ENCODE measurements at regions not wholly inside any gene's neighbourhood (a gene's known extent, or its start where the extent isn't known, plus 50 kb on each side); places are given as distances from the start of the nearest gene placed in this dataset.

DNA sequence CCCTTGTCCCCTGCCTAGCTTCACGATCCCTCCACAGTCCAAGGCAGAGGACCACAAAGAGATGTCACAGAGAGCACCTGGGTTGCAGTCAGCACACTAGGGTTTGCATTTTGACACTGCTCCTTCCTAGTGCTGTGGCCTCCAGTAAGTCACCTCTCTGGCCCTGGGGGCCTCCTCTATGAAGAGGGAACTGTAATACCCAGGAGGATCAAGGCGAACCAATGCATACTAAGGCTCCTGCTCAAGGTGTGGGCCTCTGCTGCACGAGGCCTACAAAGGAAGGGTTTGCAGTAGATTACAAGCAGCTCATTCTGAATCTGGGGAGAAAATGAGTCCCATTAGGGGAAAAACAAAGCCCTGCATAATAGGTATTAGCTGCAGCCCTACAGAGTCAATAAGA, 72.3 kb upstream of the FZD7 start:
- Histone ChIP-seq H3K4me1 (peaks cover 13% of the 10 kb centered on the region), H3K27me3 (ENCODE audit: low read depth) (no peaks in the 10 kb centered on the region), H3K9me3 (no peaks in the 10 kb centered on the region), H3K4me3 (no peak overlapping the region), H3K36me3 (replicated peaks) (no peaks in the 10 kb centered on the region)
- in situ Hi-C loops (cut with MboI; ENCODE audit: low sequenced_read_pairs) = no loop called here
- DNase-seq (ENCODE audit: low spot score in 2 of 2) = no peak

DNA sequence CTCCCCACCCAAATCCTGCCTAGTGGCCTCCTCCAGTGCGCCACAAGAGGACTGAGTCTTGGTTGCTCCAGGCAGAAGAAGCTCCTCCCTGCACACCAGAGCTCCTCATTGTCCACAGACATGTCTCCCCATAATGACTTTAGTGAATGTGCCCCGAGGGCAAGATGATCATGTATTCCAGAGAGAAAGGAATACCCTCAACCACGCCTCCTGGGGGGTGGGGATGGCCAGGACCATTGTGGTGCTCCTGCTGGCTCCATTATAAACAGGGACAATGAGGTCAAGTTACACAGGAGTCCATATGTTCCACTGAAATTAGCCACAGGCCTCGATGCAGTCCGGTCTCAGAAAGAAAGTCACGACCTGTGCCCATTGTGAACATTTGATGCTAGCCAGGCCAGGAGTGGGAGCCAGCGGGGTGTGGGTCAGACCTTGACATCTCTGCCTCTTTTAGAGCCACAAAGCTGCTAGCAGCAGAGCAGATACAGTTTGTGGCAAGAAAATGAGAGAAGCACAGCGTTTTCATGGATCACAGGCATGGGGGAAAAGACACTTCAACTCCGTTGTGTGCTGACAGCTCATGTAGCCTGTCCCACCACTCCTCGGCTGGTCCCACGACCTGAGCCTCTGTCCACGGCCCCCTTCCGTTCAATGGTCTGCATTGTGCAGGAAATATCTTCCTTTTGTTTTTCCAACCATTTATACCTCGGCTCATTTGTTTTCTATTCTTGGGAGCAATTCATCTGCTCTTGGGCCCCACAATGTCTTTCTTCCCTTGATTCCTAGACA, 70.7 kb upstream of the FZD7 start:
- Histone ChIP-seq H3K4me1 (peaks cover 13% of the 10 kb centered on the region), H3K27me3 (ENCODE audit: low read depth) (no peaks in the 10 kb centered on the region), H3K36me3 (replicated peaks) (no peaks in the 10 kb centered on the region), H3K9me3 (no peaks in the 10 kb centered on the region), H3K4me3 (no peak overlapping the region)
- peak; percentile 39 to 84 for DNase-seq (ENCODE audit: low spot score in 2 of 2)
- in situ Hi-C loops (cut with MboI; ENCODE audit: low sequenced_read_pairs) = no loop called here

DNA sequence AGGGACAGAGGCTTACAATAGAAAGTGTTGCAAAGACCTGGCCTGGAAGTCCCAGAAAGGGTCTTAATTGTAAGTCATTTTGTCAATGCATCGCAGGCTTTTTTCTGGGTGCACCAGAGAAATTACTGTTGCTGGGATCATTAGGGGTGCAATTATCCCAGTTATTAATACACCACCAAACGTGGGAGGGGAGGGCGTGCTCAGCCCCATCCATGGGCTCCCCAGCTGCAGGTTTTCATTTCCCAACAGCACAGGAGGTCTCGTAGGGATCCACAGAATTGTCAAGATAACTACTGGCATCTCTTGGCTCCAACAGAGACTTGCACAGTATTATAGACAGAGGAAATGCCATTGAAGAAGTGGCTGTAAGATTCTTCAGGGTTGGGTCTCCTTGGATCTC, 69.6 kb upstream of the FZD7 start:
- DNase-seq (ENCODE audit: low spot score in 2 of 2) = no peak
- H3K27me3 ChIP-seq (ENCODE audit: low read depth) = no peaks in the 10 kb centered on the region
- H3K9me3 ChIP-seq = no peaks in the 10 kb centered on the region
- H3K36me3 ChIP-seq (replicated peaks) = no peaks in the 10 kb centered on the region
- H3K4me3 ChIP-seq = no peak overlapping the region
- in situ Hi-C loops (cut with MboI; ENCODE audit: low sequenced_read_pairs) = no loop called here
- peaks cover 13% of the 10 kb centered on the region for H3K4me1 ChIP-seq

- Histone ChIP-seq H3K27me3 (ENCODE audit: low read depth) (no peaks in the 10 kb centered on the region), H3K4me3 (no peak overlapping the region), H3K9me3 (no peaks in the 10 kb centered on the region), H3K4me1 (peaks cover 13% of the 10 kb centered on the region), H3K36me3 (replicated peaks) (no peaks in the 10 kb centered on the region)
- DNase-seq (ENCODE audit: low spot score in 2 of 2) = no peak
- in situ Hi-C loops (cut with MboI; ENCODE audit: low sequenced_read_pairs) = no loop called here
Measured at GRCh38 chr2:201964631-201965206, 68.9 kb upstream of the FZD7 start.

GRCh38 chr2:201965550-201965949, 68.1 kb upstream of the FZD7 start:
- Histone ChIP-seq H3K9me3 (no peaks in the 10 kb centered on the region), H3K36me3 (replicated peaks) (no peaks in the 10 kb centered on the region), H3K4me3 (no peak overlapping the region), H3K27me3 (ENCODE audit: low read depth) (no peaks in the 10 kb centered on the region), H3K4me1 (peaks cover 13% of the 10 kb centered on the region)
- no peak for DNase-seq (ENCODE audit: low spot score in 2 of 2)
- in situ Hi-C loops (cut with MboI; ENCODE audit: low sequenced_read_pairs) = no loop called here

DNA sequence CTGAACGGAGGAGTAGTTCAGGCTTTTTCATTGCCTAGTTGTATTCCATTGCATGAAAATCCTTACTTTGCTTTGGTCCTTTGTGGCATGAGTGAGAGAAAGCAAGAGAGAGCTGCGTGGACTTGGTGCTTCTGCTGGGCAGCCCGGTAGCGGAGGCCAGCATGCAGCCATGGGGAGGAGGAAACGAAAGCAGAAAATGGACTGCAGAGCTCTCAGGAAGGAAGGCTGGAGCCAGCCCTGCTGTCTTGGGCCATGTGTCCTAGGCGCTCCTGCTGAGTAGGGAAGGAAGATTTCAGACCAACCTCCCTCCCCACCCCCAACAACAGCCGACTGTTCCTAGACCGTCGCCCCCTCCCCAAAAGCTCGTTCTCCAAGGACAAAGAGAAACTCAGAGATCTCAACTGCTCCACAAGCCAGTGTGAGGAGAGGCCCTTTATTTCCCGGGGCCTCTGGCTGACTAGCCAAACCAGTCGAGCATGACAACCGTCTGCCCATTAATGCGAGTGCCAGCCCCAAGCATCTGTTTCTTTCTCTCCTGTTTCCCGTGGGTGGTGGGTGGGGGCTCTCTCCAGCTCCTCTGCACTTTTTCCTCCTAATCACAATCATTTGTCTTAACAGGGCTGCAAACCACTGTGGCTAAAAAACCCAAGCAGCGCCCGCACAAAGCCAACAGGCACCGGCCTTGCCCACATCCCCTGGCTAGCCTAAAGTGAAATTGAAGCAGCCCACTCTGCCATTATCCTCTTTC, 66.8 kb upstream of the FZD7 start:
- in situ Hi-C loops (cut with MboI; ENCODE audit: low sequenced_read_pairs) = no loop called here
- H3K4me3 ChIP-seq = no peak overlapping the region
- DNase-seq (ENCODE audit: low spot score in 2 of 2) = no peak
- H3K36me3 ChIP-seq (replicated peaks) = no peaks in the 10 kb centered on the region
- no peaks in the 10 kb centered on the region for H3K9me3 ChIP-seq
- no peaks in the 10 kb centered on the region for H3K27me3 ChIP-seq (ENCODE audit: low read depth)
- peaks cover 18% of the 10 kb centered on the region for H3K4me1 ChIP-seq

GRCh38 chr2:201968050-201968449, 65.6 kb upstream of the FZD7 start:
- Histone ChIP-seq H3K36me3 (replicated peaks) (no peaks in the 10 kb centered on the region), H3K9me3 (no peaks in the 10 kb centered on the region), H3K4me1 (peaks cover 20% of the 10 kb centered on the region), H3K4me3 (no peak overlapping the region), H3K27me3 (ENCODE audit: low read depth) (no peaks in the 10 kb centered on the region)
- DNase-seq (ENCODE audit: low spot score in 2 of 2) = no peak
- in situ Hi-C loops (cut with MboI; ENCODE audit: low sequenced_read_pairs) = no loop called here

GRCh38 chr2:201968476-201968875, 65.2 kb upstream of the FZD7 start:
- in situ Hi-C loops (cut with MboI; ENCODE audit: low sequenced_read_pairs) = no loop called here
- H3K4me1 ChIP-seq = peaks cover 19% of the 10 kb centered on the region
- H3K4me3 ChIP-seq = no peak overlapping the region
- H3K9me3 ChIP-seq = no peaks in the 10 kb centered on the region
- DNase-seq (ENCODE audit: low spot score in 2 of 2) = no peak
- H3K36me3 ChIP-seq (replicated peaks) = no peaks in the 10 kb centered on the region
- H3K27me3 ChIP-seq (ENCODE audit: low read depth) = no peaks in the 10 kb centered on the region

GRCh38 chr2:201969241-201969937, 64.3 kb upstream of the FZD7 start:
- in situ Hi-C loops (cut with MboI; ENCODE audit: low sequenced_read_pairs) = no loop called here
- Histone ChIP-seq H3K4me3 (no peak overlapping the region), H3K4me1 (peaks cover 18% of the 10 kb centered on the region), H3K36me3 (replicated peaks) (no peaks in the 10 kb centered on the region), H3K27me3 (ENCODE audit: low read depth) (no peaks in the 10 kb centered on the region), H3K9me3 (no peaks in the 10 kb centered on the region)
- no peak for DNase-seq (ENCODE audit: low spot score in 2 of 2)

- H3K27me3 ChIP-seq (ENCODE audit: low read depth) = no peaks in the 10 kb centered on the region
- no peak for DNase-seq (ENCODE audit: low spot score in 2 of 2)
- H3K4me1 ChIP-seq = peaks cover 18% of the 10 kb centered on the region
- in situ Hi-C loops (cut with MboI; ENCODE audit: low sequenced_read_pairs) = no loop called here
- H3K36me3 ChIP-seq (replicated peaks) = no peaks in the 10 kb centered on the region
- no peak overlapping the region for H3K4me3 ChIP-seq
- no peaks in the 10 kb centered on the region for H3K9me3 ChIP-seq
Measured at GRCh38 chr2:201969938-201970785, 63.5 kb upstream of the FZD7 start.

GRCh38 chr2:201970786-201971108, 62.9 kb upstream of the FZD7 start:
- Histone ChIP-seq H3K27me3 (ENCODE audit: low read depth) (no peaks in the 10 kb centered on the region), H3K4me1 (peaks cover 18% of the 10 kb centered on the region), H3K4me3 (no peak overlapping the region), H3K9me3 (no peaks in the 10 kb centered on the region), H3K36me3 (replicated peaks) (no peaks in the 10 kb centered on the region)
- in situ Hi-C loops (cut with MboI; ENCODE audit: low sequenced_read_pairs) = no loop called here
- DNase-seq (ENCODE audit: low spot score in 2 of 2) = peak in 1 of 2 experiments; percentile 43

DNA sequence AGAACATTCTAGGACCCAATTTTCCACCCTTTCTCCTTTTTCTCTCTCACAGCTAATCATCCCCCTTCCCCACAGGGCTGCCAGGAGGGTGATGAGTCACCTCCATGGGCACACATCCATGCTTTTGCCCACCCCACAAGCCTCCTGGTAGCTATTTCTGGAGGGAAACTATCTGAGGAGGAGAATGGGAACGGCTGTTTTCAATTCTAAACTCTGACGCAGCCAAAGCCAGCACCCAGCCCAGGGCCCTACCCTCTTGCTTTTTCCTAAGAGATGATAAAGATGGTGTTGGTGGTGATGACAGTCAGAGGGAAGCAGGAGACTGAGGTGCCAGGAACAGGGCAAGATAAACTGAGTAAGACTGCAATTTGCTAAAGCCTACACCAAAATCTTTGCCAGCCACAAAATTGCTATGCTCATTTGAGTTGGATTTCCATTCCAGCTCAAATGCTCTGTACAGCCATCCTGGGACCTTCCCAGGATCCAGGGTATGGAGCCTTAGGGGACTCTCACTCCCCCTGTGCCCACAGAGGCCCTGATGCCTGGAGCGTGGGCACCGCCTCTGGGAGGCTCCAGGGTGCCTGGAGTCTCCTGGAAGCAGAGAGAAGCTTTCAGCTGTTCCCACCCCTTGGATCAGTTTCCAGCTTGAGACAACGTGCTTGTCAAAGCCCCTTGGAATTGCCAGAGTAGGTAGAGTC, 62.0 kb upstream of the FZD7 start:
- DNase-seq (ENCODE audit: low spot score in 2 of 2) = no peak
- no peaks in the 10 kb centered on the region for H3K36me3 ChIP-seq (replicated peaks)
- in situ Hi-C loops (cut with MboI; ENCODE audit: low sequenced_read_pairs) = no loop called here
- no peak overlapping the region for H3K4me3 ChIP-seq
- H3K9me3 ChIP-seq = no peaks in the 10 kb centered on the region
- H3K4me1 ChIP-seq = peaks cover 18% of the 10 kb centered on the region
- no peaks in the 10 kb centered on the region for H3K27me3 ChIP-seq (ENCODE audit: low read depth)
